A549 (cell line): ENCODE measurements at regions not wholly inside any gene's neighbourhood (a gene's known extent, or its start where the extent isn't known, plus 50 kb on each side); places are given as distances from the start of the nearest gene placed in this dataset.

Experiments used
- ATAC-seq, 2 experiments: fragments of 200-7000 bp in 1 of 2; fragments of >200 bp in 1 of 2; cut with Nextera tagmentation in 1 of 2; cut with Tn5 transposase in 1 of 2; 3 replicates each; pipeline versions ENCODE4 v1.8.0 to v1.9.1; 2018 to 2020; ENCODE audit warnings: mild to moderate bottlenecking in 1 of 2, moderate library complexity in 1 of 2
- CTCF ChIA-PET: fragments of 300-600 bp; sonication (Branson Sonifier 250); formaldehyde crosslinking; extraction: SDS; loops from one replicate; lab custom pipeline; 2021; ENCODE audit warnings: antibody characterized with exemption, inconsistent platforms; lab: Yijun Ruan, JAX
- POLR2A ChIA-PET: fragments of 350-600 bp; formaldehyde crosslinking; extraction: SDS; loops from one replicate; lab custom pipeline; 2021; ENCODE audit warnings: antibody characterized with exemption, inconsistent platforms; lab: Yijun Ruan, JAX
- DNase-seq, 2 experiments: peaks; one replicate each; pipeline versions ENCODE4 v3.0.0 to v3.0.0-alpha.2; 2011 to 2016; ENCODE audit warnings: low read depth in 1 of 2, low spot score in 1 of 2
- FAIRE-seq: peaks from 2 replicates; lab custom pipeline; 2011; peaks lifted over from hg19 to GRCh38; lab: Jason Lieb, UNC
- H3K27ac ChIP-seq, 2 experiments: fragments of >200 bp; sonication (Bioruptor Twin); formaldehyde crosslinking; 3 replicates each; pipeline ENCODE4 v1.5.1; 2016 to 2017
- H3K4me1 ChIP-seq: fragments of >200 bp; sonication (Bioruptor Twin); formaldehyde crosslinking; 3 replicates; pipeline ENCODE4 v1.6.1; 2016
- H3K4me2 ChIP-seq: fragments of >200 bp; sonication (Bioruptor Twin); formaldehyde crosslinking; 3 replicates; pipeline ENCODE4 v1.6.1; 2016
- H3K4me3 ChIP-seq: fragments of >200 bp; sonication (Bioruptor Twin); formaldehyde crosslinking; 3 replicates; pipeline ENCODE4 v1.5.1; 2016
- H3K9me3 ChIP-seq: fragments of >200 bp; sonication (Bioruptor Twin); formaldehyde crosslinking; 3 replicates; pipeline ENCODE4 v1.6.1; 2016
- ATOH8 ChIP-seq: fragments of 250-450 bp; sonication (Bioruptor Pico); IDR thresholded peaks from 2 replicates; pipeline ENCODE4 v1.5.0; 2020; ENCODE audit warnings: low read depth, mild to moderate bottlenecking, moderate library complexity
- CHD2 ChIP-seq: fragments of 150-350 bp; IDR thresholded peaks from 2 replicates; pipeline ENCODE4 v1.6.1; 2014; ENCODE audit warnings: low read length; ENCODE audit not compliant: partially characterized antibody
- FOSB ChIP-seq: fragments of 250-450 bp; sonication (Bioruptor Pico); IDR thresholded peaks from 2 replicates; pipeline ENCODE4 v1.5.0; 2020; ENCODE audit warnings: mild to moderate bottlenecking, moderate library complexity
- FOSL2 ChIP-seq, 2 experiments: fragments of 450-650 bp in 1 of 2; fragments of >200 bp in 1 of 2; sonication (Bioruptor Twin) in 1 of 2; formaldehyde crosslinking; IDR thresholded peaks; 2 replicates each; pipeline versions ENCODE4 v1.5.0 to v1.6.1; 2016 to 2020; ENCODE audit warnings: mild to moderate bottlenecking in 1 of 2, moderate library complexity in 1 of 2
- GATA3 ChIP-seq: IDR thresholded peaks from 2 replicates; pipeline ENCODE4 v1.6.1; 2012; ENCODE audit warnings: borderline replicate concordance
- HEYL ChIP-seq: fragments of 250-450 bp; sonication (Bioruptor Pico); IDR thresholded peaks from 2 replicates; pipeline ENCODE4 v1.8.0; 2021; ENCODE audit warnings: mild to moderate bottlenecking, moderate library complexity
- HOXB13 ChIP-seq: fragments of 250-450 bp; sonication (Bioruptor Pico); IDR thresholded peaks from 2 replicates; pipeline ENCODE4 v1.5.0; 2020; ENCODE audit warnings: low read depth, mild to moderate bottlenecking, moderate library complexity
- KDM5A ChIP-seq: fragments of 200-600 bp; sonication (generic); IDR thresholded peaks from 2 replicates; pipeline ENCODE4 v1.6.1; 2016; ENCODE audit warnings: antibody characterized with exemption, mild to moderate bottlenecking
- MAFK ChIP-seq: fragments of 450-650 bp; IDR thresholded peaks from 2 replicates; pipeline ENCODE4 v1.6.1; 2014; ENCODE audit not compliant: partially characterized antibody
- MAZ ChIP-seq: fragments of 150-350 bp; IDR thresholded peaks from 2 replicates; pipeline ENCODE4 v1.6.1; 2014; ENCODE audit warnings: antibody characterized with exemption, low read depth, low read length, borderline replicate concordance
- NFE2L2 ChIP-seq: fragments of 150-350 bp; conservative IDR thresholded peaks from 2 replicates; pipeline ENCODE4 v1.6.1; 2014; ENCODE audit warnings: low read length
- NPAS2 ChIP-seq: fragments of 250-450 bp; sonication (Bioruptor Pico); IDR thresholded peaks from 2 replicates; pipeline ENCODE4 v1.8.0; 2022; ENCODE audit warnings: mild to moderate bottlenecking, moderate library complexity, borderline replicate concordance
- NR3C1 ChIP-seq: fragments of >200 bp; sonication (Bioruptor Twin); formaldehyde crosslinking; IDR thresholded peaks from 3 replicates; pipeline ENCODE4 v1.6.1; 2017
- PHF8 ChIP-seq: fragments of 200-600 bp; sonication (generic); IDR thresholded peaks from 2 replicates; pipeline ENCODE4 v1.6.1; 2016; ENCODE audit warnings: low read depth, mild to moderate bottlenecking, antibody characterized with exemption, moderate library complexity, borderline replicate concordance
- RAD21 ChIP-seq, 2 experiments: fragments of >200 bp in 1 of 2; sonication (Bioruptor Twin) in 1 of 2; formaldehyde crosslinking in 1 of 2; IDR thresholded peaks in 1 of 2; conservative IDR thresholded peaks in 1 of 2; 2 replicates in 1 of 2; 3 replicates in 1 of 2; pipeline ENCODE4 v1.6.1; 2012 to 2018; ENCODE audit warnings: inconsistent platforms in 1 of 2
- RARB ChIP-seq: fragments of 250-450 bp; sonication (Bioruptor Pico); IDR thresholded peaks from 2 replicates; pipeline ENCODE4 v1.8.0; 2021; ENCODE audit warnings: mild to moderate bottlenecking, moderate library complexity
- RFX5 ChIP-seq: fragments of 450-650 bp; IDR thresholded peaks from 2 replicates; pipeline ENCODE4 v1.7.1; 2014; ENCODE audit warnings: antibody characterized with exemption, mild to moderate bottlenecking, moderate library complexity
- RNF2 ChIP-seq: fragments of 200-600 bp; sonication (generic); IDR thresholded peaks from 2 replicates; pipeline ENCODE4 v1.6.1; 2016; ENCODE audit warnings: low read depth, mild to moderate bottlenecking, antibody characterized with exemption, moderate library complexity, borderline replicate concordance
- SMC3 ChIP-seq: fragments of >200 bp; sonication (Bioruptor Twin); formaldehyde crosslinking; IDR thresholded peaks from 3 replicates; pipeline ENCODE4 v1.6.1; 2018; ENCODE audit warnings: inconsistent platforms
- TFCP2L1 ChIP-seq: fragments of 250-450 bp; sonication (Bioruptor Pico); IDR thresholded peaks from 2 replicates; pipeline ENCODE4 v1.5.0; 2021; ENCODE audit warnings: mild to moderate bottlenecking
- USF2 ChIP-seq: fragments of 450-650 bp; IDR thresholded peaks from 2 replicates; pipeline ENCODE4 v1.6.1; 2014; ENCODE audit warnings: antibody characterized with exemption
- ZNF302 ChIP-seq: fragments of 250-450 bp; sonication (Bioruptor Pico); IDR thresholded peaks from 2 replicates; pipeline ENCODE4 v1.9.0; 2021; ENCODE audit warnings: inconsistent platforms, mild to moderate bottlenecking, moderate library complexity
- ZSCAN20 ChIP-seq: fragments of 250-450 bp; sonication (Bioruptor Pico); IDR thresholded peaks from 2 replicates; pipeline ENCODE4 v1.8.0; 2022; ENCODE audit warnings: mild to moderate bottlenecking, moderate library complexity
- WGBS: methylation state at CpG from one replicate; pipeline ENCODE4 v1.1.6; 2017; ENCODE audit errors: missing lambda C conversion rate; 5-methylcytosine and 5-hydroxymethylcytosine counted together
- TF ChIP-seq, protein P1 (sequence below): fragments of >200 bp; sonication (Bioruptor Twin); formaldehyde crosslinking; IDR thresholded peaks from 3 replicates; pipeline ENCODE4 v1.5.1; 2016
- TF ChIP-seq, protein P2 (sequence below): IDR thresholded peaks from 2 replicates; pipeline ENCODE4 v1.6.1; 2012

DNA sequence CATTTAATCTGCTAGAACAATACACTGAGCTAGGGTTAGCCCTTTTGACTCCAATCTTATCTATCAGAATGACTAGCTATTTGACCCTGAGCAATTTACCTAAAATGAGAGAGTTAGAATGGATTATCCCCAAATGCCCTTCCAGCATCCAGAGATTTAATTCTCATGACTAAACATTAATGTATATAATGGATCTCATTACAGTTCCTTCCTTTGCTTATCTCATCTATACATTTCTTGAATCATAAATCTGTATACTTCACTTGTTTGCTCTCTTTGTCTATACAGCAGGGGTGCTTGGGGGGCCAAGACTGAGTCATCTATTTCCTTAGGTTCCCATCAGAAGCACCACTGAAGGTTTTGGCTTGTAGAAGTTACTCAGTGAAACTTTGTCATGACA lies 565.8 kb downstream of the IGSF11 start:
- ATAC-seq, result no peak
- no peak overlapping the region for H3K4me3 ChIP-seq
- H3K4me2 ChIP-seq, result no peak overlapping the region
- no peak for DNase-seq
- no peaks in the 10 kb centered on the region for H3K9me3 ChIP-seq
- POLR2A ChIA-PET, result no interaction called here
- H3K4me1 ChIP-seq, result no peaks in the 10 kb centered on the region
- FAIRE-seq, result no peak
- CTCF ChIA-PET, result no interaction called here
- no peak overlapping the region for H3K27ac ChIP-seq
- TF ChIP-seq CHD2 (no peak), MAFK (peak; percentile 73), RFX5 (no peak), HOXB13 (CRISPR knock-in tag) (no peak), RNF2 (no peak)

- Histone ChIP-seq H3K4me1 (no peaks in the 10 kb centered on the region), H3K4me2 (no peak overlapping the region), H3K4me3 (no peak overlapping the region), H3K27ac (no peak overlapping the region), H3K9me3 (no peaks in the 10 kb centered on the region)
- DNase-seq (peak in 1 of 2 experiments; percentile 6), FAIRE-seq (no peak), ATAC-seq (no peak)
- WGBS, result 30% methylated on average over 1 of the region's 1 CpG
- ChIA-PET CTCF (no interaction called here), POLR2A (no interaction called here)
- TF ChIP-seq, protein P1, sequence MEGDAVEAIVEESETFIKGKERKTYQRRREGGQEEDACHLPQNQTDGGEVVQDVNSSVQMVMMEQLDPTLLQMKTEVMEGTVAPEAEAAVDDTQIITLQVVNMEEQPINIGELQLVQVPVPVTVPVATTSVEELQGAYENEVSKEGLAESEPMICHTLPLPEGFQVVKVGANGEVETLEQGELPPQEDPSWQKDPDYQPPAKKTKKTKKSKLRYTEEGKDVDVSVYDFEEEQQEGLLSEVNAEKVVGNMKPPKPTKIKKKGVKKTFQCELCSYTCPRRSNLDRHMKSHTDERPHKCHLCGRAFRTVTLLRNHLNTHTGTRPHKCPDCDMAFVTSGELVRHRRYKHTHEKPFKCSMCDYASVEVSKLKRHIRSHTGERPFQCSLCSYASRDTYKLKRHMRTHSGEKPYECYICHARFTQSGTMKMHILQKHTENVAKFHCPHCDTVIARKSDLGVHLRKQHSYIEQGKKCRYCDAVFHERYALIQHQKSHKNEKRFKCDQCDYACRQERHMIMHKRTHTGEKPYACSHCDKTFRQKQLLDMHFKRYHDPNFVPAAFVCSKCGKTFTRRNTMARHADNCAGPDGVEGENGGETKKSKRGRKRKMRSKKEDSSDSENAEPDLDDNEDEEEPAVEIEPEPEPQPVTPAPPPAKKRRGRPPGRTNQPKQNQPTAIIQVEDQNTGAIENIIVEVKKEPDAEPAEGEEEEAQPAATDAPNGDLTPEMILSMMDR, result no peak
- no peak for TF ChIP-seq FOSL2 (IDR thresholded peaks at IDR 0.05)
- peak; percentile 45; the same call in 1 of the 2 replicates for TF ChIP-seq FOSL2 (CRISPR knock-in tag; IDR thresholded peaks at IDR 0.05)
- TF ChIP-seq, all 56 proteins: peak for 1
These were observed 562.1 kb downstream of the IGSF11 start for GRCh38 chr3:118472586-118472985.

- POLR2A ChIA-PET, result no interaction called here
- no peak overlapping the region for H3K4me3 ChIP-seq
- TF ChIP-seq NR3C1 (no peak), CHD2 (no peak), HEYL (no peak), USF2 (no peak), MAZ (no peak), RFX5 (no peak), GATA3 (no peak), NPAS2 (CRISPR knock-in tag) (no peak), RAD21 (conservative IDR thresholded peaks at IDR 0.05 in 1 of 2, IDR thresholded peaks at IDR 0.05 in 1 of 2) (no peak), ZSCAN20 (CRISPR knock-in tag) (no peak), ATOH8 (CRISPR knock-in tag) (no peak), TFCP2L1 (CRISPR knock-in tag) (no peak), NFE2L2 (no peak), RARB (CRISPR knock-in tag) (no peak), PHF8 (no peak), ZNF302 (no peak), FOSB (CRISPR knock-in tag) (no peak), SMC3 (no peak), KDM5A (no peak)
- TF ChIP-seq, protein P2, sequence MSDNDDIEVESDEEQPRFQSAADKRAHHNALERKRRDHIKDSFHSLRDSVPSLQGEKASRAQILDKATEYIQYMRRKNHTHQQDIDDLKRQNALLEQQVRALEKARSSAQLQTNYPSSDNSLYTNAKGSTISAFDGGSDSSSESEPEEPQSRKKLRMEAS, result no peak
- no peaks in the 10 kb centered on the region for H3K4me1 ChIP-seq
- no peaks in the 10 kb centered on the region for H3K9me3 ChIP-seq
- CTCF ChIA-PET, result no interaction called here
- DNase-seq (no peak), FAIRE-seq (no peak), ATAC-seq (no peak)
- H3K27ac ChIP-seq, result no peak overlapping the region
- H3K4me2 ChIP-seq, result no peak overlapping the region
These were observed 561.3 kb downstream of the IGSF11 start for GRCh38 chr3:118473343-118473742.
